GM21367 (cell line): ENCODE measurements at regions not wholly inside any gene's neighbourhood (a gene's known extent, or its start where the extent isn't known, plus 50 kb on each side); places are given as distances from the start of the nearest gene placed in this dataset.
"Not testable (repeated sequence)": the region's sequence is repeated elsewhere in the genome, so short reads cannot be mapped to it uniquely, and the experiment has no call there.

Source experiments
- ATAC-seq: cut with Tn5 transposase; IDR thresholded peaks from one replicate; pipeline ENCODE4 v1.9.1; 2021; ENCODE audit not compliant: unreplicated experiment

DNA sequence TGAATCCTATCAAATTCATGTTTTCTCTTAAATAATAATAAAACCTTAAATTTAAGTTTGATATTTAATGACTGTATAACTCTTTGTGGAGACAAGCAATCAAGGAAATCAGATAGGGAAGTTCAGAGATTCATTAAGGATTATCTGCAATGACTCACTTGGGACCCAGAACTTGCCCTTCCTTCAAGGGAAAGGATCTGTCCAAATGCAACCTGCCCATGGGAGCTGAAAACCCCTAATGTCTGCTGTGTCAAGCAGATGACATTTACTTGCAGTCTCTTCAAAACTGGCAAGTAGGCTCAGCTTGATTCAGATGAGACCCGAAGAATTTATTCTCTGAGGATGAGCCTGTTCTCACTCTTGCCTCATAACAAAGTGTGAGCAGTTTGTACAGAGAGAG, 1577.6 kb downstream of the EFNA5 start:
- ATAC-seq: no peak

DNA sequence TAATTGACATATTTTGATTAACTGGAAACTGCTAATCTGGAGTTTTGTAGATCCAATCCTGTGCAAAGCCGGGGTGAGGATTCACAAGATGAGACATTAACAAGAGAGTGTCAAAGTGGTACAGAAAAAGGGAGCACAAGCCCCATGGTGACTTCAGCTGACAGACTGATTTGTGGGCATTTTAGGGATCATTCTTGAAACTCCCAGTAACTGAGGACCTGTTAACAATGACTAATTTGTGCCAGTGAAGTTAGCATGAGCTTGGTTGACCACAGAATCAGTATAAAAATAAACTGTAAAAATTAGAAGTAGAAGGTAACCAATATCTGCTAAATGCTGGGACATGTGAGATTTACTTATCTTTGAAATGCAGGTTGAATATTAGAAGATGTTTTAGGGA, 1578.3 kb downstream of the EFNA5 start:
- no peak for ATAC-seq

GRCh38 chr5:106089073-106089472, 1581.7 kb downstream of the EFNA5 start:
- no peak for ATAC-seq

DNA sequence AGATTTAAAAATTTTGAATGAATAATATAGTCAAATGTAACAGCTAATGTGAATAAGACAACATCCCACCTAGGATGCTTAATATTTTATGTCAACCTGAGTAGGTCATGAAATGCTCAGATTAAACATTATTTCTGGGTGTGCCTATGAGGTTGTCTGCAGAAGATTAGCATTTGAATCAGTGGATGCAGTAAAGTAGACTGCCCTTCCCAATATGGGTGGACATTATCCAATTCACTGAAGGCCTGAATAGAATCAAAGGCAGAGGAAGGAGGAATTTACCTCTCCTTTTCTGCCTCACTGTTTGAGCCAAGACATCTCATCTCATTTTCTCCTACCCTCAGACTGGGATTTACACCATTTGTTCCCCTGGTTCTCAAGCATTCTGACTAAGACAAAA, 1582.3 kb downstream of the EFNA5 start:
- no peak for ATAC-seq

DNA sequence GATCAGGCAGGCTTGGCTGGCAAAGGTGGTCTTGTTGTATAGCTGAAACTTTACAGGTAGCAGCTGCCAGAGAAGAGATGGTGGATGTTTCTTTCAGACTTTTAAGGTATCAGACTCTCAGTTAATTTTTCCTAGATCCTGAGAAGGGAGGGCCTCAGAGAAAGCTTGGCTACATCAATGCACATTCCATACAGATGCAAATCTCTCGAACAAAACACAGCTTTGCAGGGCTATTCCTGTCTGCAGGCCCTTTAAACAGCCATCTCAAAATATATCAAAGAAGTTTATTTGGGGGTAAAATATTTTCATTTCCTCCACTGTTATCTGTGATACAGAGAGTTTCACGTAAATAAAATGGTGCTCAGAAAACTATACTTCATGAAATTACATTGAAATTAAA, 1584.4 kb downstream of the EFNA5 start:
- ATAC-seq: no peak

DNA sequence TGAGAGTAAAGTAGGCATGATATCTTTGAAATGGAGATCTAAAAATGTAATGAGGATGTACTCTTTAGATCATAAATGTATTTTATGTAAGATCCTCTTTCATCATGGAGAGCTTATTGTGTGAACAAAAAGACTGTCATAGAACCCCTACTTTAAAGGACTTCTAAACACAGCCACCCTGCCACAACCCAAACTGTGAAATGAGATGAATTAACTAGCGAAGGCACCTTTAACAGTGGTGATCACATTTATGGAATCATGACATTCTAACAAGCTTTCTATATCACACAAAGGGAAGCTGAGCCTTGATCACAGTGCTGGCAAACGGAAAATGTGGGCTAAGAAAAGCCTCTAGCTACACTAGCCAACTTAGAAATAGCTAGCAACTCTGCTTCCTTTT, 1585.2 kb downstream of the EFNA5 start:
- no peak for ATAC-seq

- no peak for ATAC-seq
These were observed 1585.6 kb downstream of the EFNA5 start for GRCh38 chr5:106085136-106085535.

GRCh38 chr5:106080535-106080934, 1590.2 kb downstream of the EFNA5 start:
- no peak for ATAC-seq

- ATAC-seq: no peak
These were observed 1594.1 kb downstream of the EFNA5 start for GRCh38 chr5:106076655-106077054.

DNA sequence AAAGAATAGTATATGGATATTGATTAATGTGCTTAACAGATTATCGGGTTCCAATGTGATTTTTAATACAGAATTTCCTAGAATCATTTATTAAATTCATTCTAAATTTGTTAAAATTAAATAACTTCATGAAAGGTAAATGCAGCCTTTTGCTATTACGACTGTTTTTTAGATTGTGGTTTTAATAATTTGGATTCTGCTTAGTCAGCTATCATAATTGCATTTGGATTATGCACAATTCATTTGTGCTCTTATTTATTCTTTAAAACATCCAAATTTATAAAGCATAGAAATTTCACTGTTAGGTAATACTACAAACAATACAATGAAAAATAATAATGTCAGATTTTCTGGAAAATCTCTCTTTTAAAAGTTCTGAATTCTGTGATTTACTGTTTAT, 1598.5 kb downstream of the EFNA5 start:
- no peak for ATAC-seq

DNA sequence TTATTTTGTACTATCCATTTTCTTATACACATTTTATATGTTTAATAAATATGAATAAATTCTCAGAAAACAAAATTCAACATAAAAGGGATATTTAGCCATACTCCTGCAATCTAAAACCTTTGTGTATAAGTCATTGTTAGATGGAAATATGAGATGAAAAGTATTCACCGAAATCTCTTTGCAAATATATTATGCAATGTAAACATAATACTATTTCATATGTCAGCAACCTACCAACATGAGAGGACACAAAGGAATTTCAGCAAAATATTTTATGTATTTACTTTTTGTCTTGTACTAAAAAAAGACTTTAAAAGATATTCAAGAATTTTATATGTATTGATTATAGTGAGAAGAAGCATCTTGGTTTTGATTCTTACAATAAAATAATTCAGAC, 1623.4 kb downstream of the EFNA5 start:
- no peak for ATAC-seq

- ATAC-seq: not testable (repeated sequence)
These were observed 1638.7 kb downstream of the EFNA5 start for GRCh38 chr5:106032069-106032468.

- ATAC-seq: no peak
These were observed 1642.4 kb downstream of the EFNA5 start for GRCh38 chr5:106028314-106028713.

DNA sequence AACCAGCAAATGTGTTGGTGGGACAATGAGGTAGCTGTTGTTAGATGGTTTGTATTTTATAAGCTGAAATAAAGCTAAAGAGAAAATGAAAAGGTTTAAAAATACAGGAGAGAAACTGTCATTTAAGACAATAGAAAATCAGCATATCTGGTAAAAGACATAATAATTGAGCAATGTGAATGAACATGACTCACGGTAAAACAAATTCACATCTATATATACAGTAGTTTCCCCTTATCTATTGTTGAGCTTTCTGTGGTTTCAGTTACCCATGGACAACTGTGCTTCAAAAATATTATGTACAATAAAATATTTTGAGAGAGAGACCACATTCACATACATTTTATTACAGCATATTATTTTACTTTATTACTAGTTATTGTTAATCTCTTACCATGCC, 1649.8 kb downstream of the EFNA5 start:
- ATAC-seq: no peak

DNA sequence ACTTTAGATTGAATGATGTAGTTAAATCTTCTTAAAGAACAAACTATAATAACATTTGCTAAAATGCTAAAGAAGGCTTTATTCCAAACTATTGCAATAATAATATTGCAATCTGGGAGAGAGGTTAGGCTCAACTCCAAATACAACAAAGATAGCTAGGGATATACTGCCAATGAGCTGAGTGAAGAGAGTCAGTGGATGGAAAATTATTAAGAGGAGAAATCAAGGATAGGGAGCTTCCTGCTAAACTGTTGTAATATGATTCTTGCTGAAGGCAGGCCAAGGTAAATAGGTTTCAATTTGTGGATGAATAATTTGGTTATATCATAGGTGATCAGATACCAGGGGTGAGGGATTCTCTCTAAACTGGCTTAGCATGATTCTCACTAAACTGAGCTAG, 1651.5 kb downstream of the EFNA5 start:
- ATAC-seq: no peak

DNA sequence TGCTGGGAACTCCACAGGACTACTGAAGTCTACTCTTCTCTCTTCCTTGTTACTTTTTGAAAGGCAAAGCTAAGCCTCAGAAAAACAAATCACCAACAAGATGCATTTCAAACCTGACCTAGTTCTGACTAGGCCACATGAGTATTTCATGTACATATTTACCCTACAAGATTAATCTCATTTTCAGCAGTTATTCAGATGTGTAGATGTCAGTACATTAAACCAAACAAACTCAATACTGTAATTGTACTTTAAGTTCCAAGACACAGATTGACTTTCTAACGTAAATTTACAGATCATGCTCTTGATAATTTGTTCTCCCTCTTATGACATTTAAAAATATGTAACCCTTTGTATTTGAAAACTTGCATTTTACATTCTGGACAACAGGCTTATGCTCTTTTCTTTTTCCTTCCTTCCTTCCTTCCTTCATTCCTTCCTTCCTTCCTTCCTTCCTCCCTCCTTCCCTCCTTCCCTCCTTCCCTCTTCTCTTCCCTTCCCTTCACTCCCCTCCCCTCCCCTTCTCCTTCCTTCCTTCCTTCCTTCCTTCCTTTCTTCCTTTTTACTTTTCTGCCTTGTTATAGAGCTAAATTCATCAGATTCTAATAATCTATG, 1653.4 kb downstream of the EFNA5 start:
- no peak for ATAC-seq

GRCh38 chr5:106014262-106014661, 1656.5 kb downstream of the EFNA5 start:
- ATAC-seq: no peak

DNA sequence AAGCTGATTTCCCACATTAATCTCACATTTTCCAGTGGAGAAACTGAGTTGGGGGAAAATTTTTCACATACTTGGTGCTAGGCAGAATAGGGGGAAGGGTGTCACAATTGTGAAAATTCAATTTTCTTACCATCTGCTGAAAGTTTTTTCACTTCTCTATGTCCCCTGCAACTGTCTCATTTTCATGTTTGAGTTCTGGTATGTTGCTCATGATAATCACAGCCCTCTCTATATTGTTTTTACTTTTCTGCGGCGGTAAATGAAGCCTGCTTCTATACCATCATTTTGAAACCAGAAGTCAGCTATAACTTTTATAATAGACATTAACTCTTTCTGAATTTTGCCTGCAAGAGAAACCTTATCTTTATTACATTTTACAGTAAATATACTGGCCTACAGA, 1664.5 kb downstream of the EFNA5 start:
- no peak for ATAC-seq

- ATAC-seq: not testable (repeated sequence)
These were observed 1671.7 kb downstream of the EFNA5 start for GRCh38 chr5:105998991-105999390.

DNA sequence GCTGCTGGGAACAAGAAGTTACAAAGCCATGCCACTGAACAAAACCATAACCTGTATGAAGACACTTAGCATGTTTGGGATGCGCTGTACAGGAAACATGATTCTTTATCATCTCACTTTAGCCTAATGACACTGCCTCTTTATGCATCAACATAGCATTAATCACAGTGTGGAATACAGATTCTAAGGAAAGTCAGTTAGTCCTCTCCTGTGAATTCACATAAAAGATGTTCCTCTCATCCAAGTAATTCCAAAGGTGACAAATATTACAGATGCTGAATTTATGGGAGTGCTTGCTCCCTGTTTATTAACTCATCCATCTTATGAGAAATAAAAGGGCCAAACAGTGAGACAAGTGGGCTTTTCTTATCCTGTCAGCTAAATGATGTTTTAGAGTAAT, 1677.7 kb downstream of the EFNA5 start:
- ATAC-seq: no peak

DNA sequence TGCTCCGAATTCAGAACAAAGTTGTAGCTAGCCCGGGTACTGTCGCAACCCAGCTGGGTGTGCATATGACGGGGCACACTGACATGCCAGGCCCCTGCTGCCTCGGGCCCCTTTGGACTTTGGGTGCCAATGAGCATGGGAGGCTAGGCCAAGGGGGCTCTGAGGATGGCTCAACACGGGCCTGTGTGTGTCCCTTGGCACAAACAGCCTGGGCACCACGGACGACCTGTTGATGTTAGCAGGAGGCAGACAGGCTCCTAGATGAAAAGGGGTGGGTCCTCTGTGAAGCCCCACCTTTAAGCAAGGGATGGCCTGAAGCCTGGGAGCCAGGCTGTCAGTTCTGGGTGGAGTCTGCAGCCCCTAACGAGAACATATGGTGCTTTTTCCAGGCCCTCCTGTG, 1688.2 kb downstream of the EFNA5 start:
- no peak for ATAC-seq

- no peak for ATAC-seq
These were observed 1692.7 kb downstream of the EFNA5 start for GRCh38 chr5:105978011-105978410.

GRCh38 chr5:105977163-105977562, 1693.6 kb downstream of the EFNA5 start:
- no peak for ATAC-seq

DNA sequence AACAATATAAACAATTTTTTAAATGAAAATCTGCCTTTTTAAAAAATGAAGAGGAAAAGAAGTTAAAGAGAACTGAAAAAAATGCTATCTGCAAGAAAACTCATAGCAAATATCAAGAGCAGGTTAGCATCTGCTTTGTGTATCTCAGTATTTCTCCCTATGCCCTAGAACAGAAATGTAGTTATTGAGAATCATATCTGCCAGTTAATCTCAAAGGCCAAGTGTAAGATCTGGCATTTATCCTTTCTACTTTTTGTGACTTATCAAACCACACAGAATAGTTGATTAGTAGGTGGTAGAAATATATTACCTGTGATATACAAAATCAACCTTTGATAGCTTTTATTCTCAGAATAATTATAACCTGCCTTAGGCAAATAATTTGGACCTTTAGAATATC, 1699.8 kb downstream of the EFNA5 start:
- ATAC-seq: no peak
